GM12864 (cell line): ENCODE measurements at regions not wholly inside any gene's neighbourhood (a gene's known extent, or its start where the extent isn't known, plus 50 kb on each side); places are given as distances from the start of the nearest gene placed in this dataset.
"Not testable (repeated sequence)": the region's sequence is repeated elsewhere in the genome, so short reads cannot be mapped to it uniquely, and the experiment has no call there.

ENCODE experiments used
- DNase-seq: peaks from one replicate; pipeline ENCODE4 v3.0.0-alpha.2; 2011; ENCODE audit warnings: low read depth
- H3K4me3 ChIP-seq: 2 replicates; pipeline ENCODE4 v1.5.1; 2011; ENCODE audit warnings: mild to moderate bottlenecking, low read depth, low read length, control low read depth
- CTCF ChIP-seq: IDR thresholded peaks from 2 replicates; pipeline ENCODE4 v1.5.1; 2011; ENCODE audit warnings: low read depth, mild to moderate bottlenecking, moderate library complexity, low read length, control low read depth, inconsistent platforms; ENCODE audit errors: missing control alignments

GRCh38 chr14:100424504-100425428 lies 101.6 kb downstream of the SLC25A47 start:
- H3K4me3 ChIP-seq = no peak overlapping the region
- no peak for TF ChIP-seq CTCF
- no peak for DNase-seq

GRCh38 chr14:100425429-100425827 lies 102.3 kb downstream of the SLC25A47 start:
- no peak for TF ChIP-seq CTCF
- DNase-seq = no peak
- no peak overlapping the region for H3K4me3 ChIP-seq

GRCh38 chr14:100426314-100426713 lies 103.2 kb downstream of the SLC25A47 start:
- no peak overlapping the region for H3K4me3 ChIP-seq
- no peak for DNase-seq
- no peak for TF ChIP-seq CTCF

- H3K4me3 ChIP-seq = no peak overlapping the region
- TF ChIP-seq CTCF = no peak
- no peak for DNase-seq
These were observed 104.0 kb downstream of the SLC25A47 start for GRCh38 chr14:100427166-100427565.

GRCh38 chr14:100428727-100429126 lies 105.6 kb downstream of the SLC25A47 start:
- no peak for DNase-seq
- no peak for TF ChIP-seq CTCF
- H3K4me3 ChIP-seq = no peak overlapping the region

GRCh38 chr14:100429537-100429936 lies 106.4 kb downstream of the SLC25A47 start:
- no peak for DNase-seq
- no peak for TF ChIP-seq CTCF
- no peak overlapping the region for H3K4me3 ChIP-seq

- H3K4me3 ChIP-seq = no peak overlapping the region
- no peak for DNase-seq
- no peak for TF ChIP-seq CTCF
These were observed 107.4 kb downstream of the SLC25A47 start for GRCh38 chr14:100430571-100430970.

- H3K4me3 ChIP-seq, DNase-seq: not testable (repeated sequence)
These were observed 108.3 kb downstream of the SLC25A47 start for GRCh38 chr14:100431461-100431860.
